GM12878 (cell line): ENCODE measurements at regions not wholly inside any gene's neighbourhood (a gene's known extent, or its start where the extent isn't known, plus 50 kb on each side); places are given as distances from the start of the nearest gene placed in this dataset.

Experiments
- ATAC-seq: fragments of 200-7000 bp; cut with Tn5 transposase; 3 replicates; pipeline ENCODE4 v1.9.1; 2020; ENCODE audit warnings: mild to moderate bottlenecking, moderate library complexity
- BruUV-seq: library from RNA; stranded (reverse); fragments of 400-500 nt; replicated peaks from 2 replicates; lab custom pipeline; 2021; lab: Mats Ljungman, UMichigan
- CTCF ChIA-PET: fragments of 300-600 bp; sonication (Branson Sonifier 250); formaldehyde crosslinking; extraction: SDS; loops from one replicate; lab custom pipeline; 2021; ENCODE audit warnings: inconsistent platforms; lab: Yijun Ruan, JAX
- POLR2A ChIA-PET: fragments of 350-600 bp; formaldehyde crosslinking; extraction: SDS; loops from one replicate; lab custom pipeline; 2021; ENCODE audit warnings: inconsistent platforms; lab: Charles Lee
- RAD21 ChIA-PET: fragments of 300-600 bp; sonication (Branson Sonifier 250); formaldehyde crosslinking; loops from one replicate; lab custom pipeline; 2023; ENCODE audit warnings: antibody characterized with exemption; ENCODE audit not compliant: unreplicated experiment; lab: Charles Lee
- SMC1A ChIA-PET: fragments of 300-600 bp; sonication (Branson Sonifier 250); formaldehyde crosslinking; loops from one replicate; lab custom pipeline; 2023; ENCODE audit not compliant: unreplicated experiment, uncharacterized antibody; lab: Charles Lee
- DNase-seq: peaks from one replicate; pipeline ENCODE4 v3.0.0-alpha.2; 2011; ENCODE audit warnings: low read depth, low spot score
- FAIRE-seq: peaks from 3 replicates; lab custom pipeline; 2011; peaks lifted over from hg19 to GRCh38; lab: Jason Lieb, UNC
- H2AFZ ChIP-seq: 2 replicates; pipeline ENCODE4 v1.6.0; 2011; ENCODE audit warnings: low read depth, low read length, control low read depth; ENCODE audit not compliant: control insufficient read depth
- H3K27ac ChIP-seq: 2 replicates; pipeline ENCODE4 v1.5.1; 2011; ENCODE audit warnings: control low read depth; ENCODE audit not compliant: control insufficient read depth, insufficient read depth
- H3K27me3 ChIP-seq, 2 experiments: replicated peaks in 1 of 2; 2 replicates each; pipeline versions ENCODE4 v1.6.0 to v1.6.1; 2011; ENCODE audit warnings: low read length in 1 of 2; ENCODE audit not compliant: control insufficient read depth in 2 of 2, insufficient read depth in 2 of 2
- H3K36me3 ChIP-seq, 2 experiments: 2 replicates each; pipeline ENCODE4 v1.5.1; 2011; ENCODE audit warnings: low read length in 1 of 2; ENCODE audit not compliant: control insufficient read depth in 2 of 2, insufficient read depth in 2 of 2
- H3K4me1 ChIP-seq: 2 replicates; pipeline ENCODE4 v1.6.1; 2011; ENCODE audit warnings: mild to moderate bottlenecking, low read length, moderate library complexity, mixed read lengths; ENCODE audit not compliant: control insufficient read depth, insufficient read depth
- H3K4me2 ChIP-seq: 2 replicates; pipeline ENCODE4 v1.6.0; 2011; ENCODE audit warnings: control low read depth; ENCODE audit not compliant: control insufficient read depth, insufficient read depth
- H3K4me3 ChIP-seq: fragments of 200-600 bp; sonication (generic); 2 replicates; pipeline ENCODE4 v1.5.1; 2016
- H3K79me2 ChIP-seq: 2 replicates; pipeline ENCODE4 v1.6.0; 2011; ENCODE audit warnings: low read length; ENCODE audit not compliant: control insufficient read depth, insufficient read depth
- H3K9ac ChIP-seq: 2 replicates; pipeline ENCODE4 v1.8.0; 2011; ENCODE audit warnings: low read length, control low read depth, mixed read lengths; ENCODE audit not compliant: control insufficient read depth, insufficient read depth
- H3K9me3 ChIP-seq: replicated peaks from 3 replicates; pipeline ENCODE4 v1.5.1; 2011; ENCODE audit warnings: mild to moderate bottlenecking, low read length; ENCODE audit not compliant: control insufficient read depth, insufficient read depth
- H4K20me1 ChIP-seq: 2 replicates; pipeline ENCODE4 v1.6.0; 2011; ENCODE audit not compliant: control insufficient read depth, insufficient read depth
- BCLAF1 ChIP-seq: fragments of 450-650 bp; IDR thresholded peaks from 2 replicates; pipeline ENCODE4 v1.6.1; 2017; ENCODE audit warnings: antibody characterized with exemption, mild to moderate bottlenecking, moderate library complexity
- CBX3 ChIP-seq: fragments of 200-600 bp; sonication (generic); IDR thresholded peaks from 2 replicates; pipeline ENCODE4 v1.6.1; 2016; ENCODE audit warnings: low read depth, borderline replicate concordance
- CREM ChIP-seq: IDR thresholded peaks from 2 replicates; pipeline ENCODE4 v1.6.1; 2014; ENCODE audit warnings: antibody characterized with exemption, low read depth
- FOS ChIP-seq: IDR thresholded peaks from 3 replicates; pipeline ENCODE4 v1.6.1; 2011; ENCODE audit warnings: borderline replicate concordance; ENCODE audit not compliant: insufficient read length; ENCODE audit errors: extremely low read depth
- GATAD2B ChIP-seq: fragments of 450-650 bp; conservative IDR thresholded peaks from 2 replicates; pipeline ENCODE4 v1.6.1; 2017; ENCODE audit warnings: low read depth, mild to moderate bottlenecking, moderate library complexity
- LARP7 ChIP-seq: fragments of 450-650 bp; IDR thresholded peaks from 2 replicates; pipeline ENCODE4 v1.6.1; 2017; ENCODE audit warnings: mild to moderate bottlenecking
- MEF2A ChIP-seq: IDR thresholded peaks from 2 replicates; pipeline ENCODE4 v1.6.1; 2011; ENCODE audit warnings: low read depth, mild to moderate bottlenecking, low read length, moderate library complexity; ENCODE audit not compliant: insufficient read depth
- MEF2B ChIP-seq: fragments of 450-650 bp; IDR thresholded peaks from 2 replicates; pipeline ENCODE4 v1.6.1; 2018; ENCODE audit warnings: mild to moderate bottlenecking, moderate library complexity; ENCODE audit not compliant: partially characterized antibody, poor library complexity, severe bottlenecking
- NFYA ChIP-seq: IDR thresholded peaks from 2 replicates; pipeline ENCODE4 v1.6.1; 2011; ENCODE audit warnings: low read depth, mild to moderate bottlenecking, low read length, improper control_type of control experiment, borderline replicate concordance
- REST ChIP-seq: IDR thresholded peaks from 2 replicates; pipeline ENCODE4 v1.6.1; 2012; ENCODE audit warnings: mild to moderate bottlenecking, low read depth, low read length
- SIN3A ChIP-seq: IDR thresholded peaks from 2 replicates; pipeline ENCODE4 v1.6.1; 2012; ENCODE audit warnings: low read depth, low read length, improper control_type of control experiment
- ZNF622 ChIP-seq: fragments of 450-650 bp; IDR thresholded peaks from 2 replicates; pipeline ENCODE4 v1.6.1; 2017; ENCODE audit warnings: mild to moderate bottlenecking, inconsistent platforms
- in situ Hi-C: fragments of 300-500 bp; cut with MboI; formaldehyde crosslinking; loops from 9 replicates; pipeline ENCODE4 v1.14.3; 2018; ENCODE audit warnings: mixed read lengths
- intact Hi-C: fragments of 100-400 bp; cut with micrococcal nuclease; formaldehyde crosslinking; loops from one replicate; pipeline ENCODE4 v1.14.2; 2022; ENCODE audit not compliant: unreplicated experiment
- TF ChIP-seq, protein P1 (sequence below): fragments of 450-650 bp; IDR thresholded peaks from 2 replicates; pipeline ENCODE4 v1.6.1; 2017; ENCODE audit warnings: mild to moderate bottlenecking, low read depth, inconsistent platforms; ENCODE audit not compliant: poor library complexity, severe bottlenecking
- TF ChIP-seq, protein P2 (sequence below): fragments of 450-650 bp; IDR thresholded peaks from 2 replicates; pipeline ENCODE4 v1.6.1; 2016; ENCODE audit warnings: mild to moderate bottlenecking
- TF ChIP-seq, protein P3 (sequence below): IDR thresholded peaks from 2 replicates; pipeline ENCODE4 v1.6.1; 2012; ENCODE audit warnings: low read depth, low read length, improper control_type of control experiment

GRCh38 chr5:105970919-105971318 is 1699.8 kb downstream of the EFNA5 start:
- no TSS peak for BruUV-seq
- no peaks in the 10 kb centered on the region for H3K27me3 ChIP-seq
- H3K79me2 ChIP-seq: no peaks in the 10 kb centered on the region
- ATAC-seq (no peak), DNase-seq (no peak), FAIRE-seq (no peak)
- H4K20me1 ChIP-seq: no peaks in the 10 kb centered on the region
- in situ Hi-C loops (no loop called here), intact Hi-C loops (no loop called here)
- H3K4me1 ChIP-seq: no peaks in the 10 kb centered on the region
- POLR2A ChIA-PET: no interaction called here
- no peak overlapping the region for H3K9ac ChIP-seq
- SMC1A ChIA-PET: no interaction called here
- TF ChIP-seq NFYA (no peak), MEF2B (no peak), SIN3A (no peak), FOS (no peak), ZNF622 (no peak), GATAD2B (no peak), REST (no peak), MEF2A (no peak), LARP7 (no peak), CBX3 (no peak), CREM (no peak), BCLAF1 (no peak)
- TF ChIP-seq, protein P1, sequence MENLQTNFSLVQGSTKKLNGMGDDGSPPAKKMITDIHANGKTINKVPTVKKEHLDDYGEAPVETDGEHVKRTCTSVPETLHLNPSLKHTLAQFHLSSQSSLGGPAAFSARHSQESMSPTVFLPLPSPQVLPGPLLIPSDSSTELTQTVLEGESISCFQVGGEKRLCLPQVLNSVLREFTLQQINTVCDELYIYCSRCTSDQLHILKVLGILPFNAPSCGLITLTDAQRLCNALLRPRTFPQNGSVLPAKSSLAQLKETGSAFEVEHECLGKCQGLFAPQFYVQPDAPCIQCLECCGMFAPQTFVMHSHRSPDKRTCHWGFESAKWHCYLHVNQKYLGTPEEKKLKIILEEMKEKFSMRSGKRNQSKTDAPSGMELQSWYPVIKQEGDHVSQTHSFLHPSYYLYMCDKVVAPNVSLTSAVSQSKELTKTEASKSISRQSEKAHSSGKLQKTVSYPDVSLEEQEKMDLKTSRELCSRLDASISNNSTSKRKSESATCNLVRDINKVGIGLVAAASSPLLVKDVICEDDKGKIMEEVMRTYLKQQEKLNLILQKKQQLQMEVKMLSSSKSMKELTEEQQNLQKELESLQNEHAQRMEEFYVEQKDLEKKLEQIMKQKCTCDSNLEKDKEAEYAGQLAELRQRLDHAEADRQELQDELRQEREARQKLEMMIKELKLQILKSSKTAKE: no peak
- TF ChIP-seq, protein P2, sequence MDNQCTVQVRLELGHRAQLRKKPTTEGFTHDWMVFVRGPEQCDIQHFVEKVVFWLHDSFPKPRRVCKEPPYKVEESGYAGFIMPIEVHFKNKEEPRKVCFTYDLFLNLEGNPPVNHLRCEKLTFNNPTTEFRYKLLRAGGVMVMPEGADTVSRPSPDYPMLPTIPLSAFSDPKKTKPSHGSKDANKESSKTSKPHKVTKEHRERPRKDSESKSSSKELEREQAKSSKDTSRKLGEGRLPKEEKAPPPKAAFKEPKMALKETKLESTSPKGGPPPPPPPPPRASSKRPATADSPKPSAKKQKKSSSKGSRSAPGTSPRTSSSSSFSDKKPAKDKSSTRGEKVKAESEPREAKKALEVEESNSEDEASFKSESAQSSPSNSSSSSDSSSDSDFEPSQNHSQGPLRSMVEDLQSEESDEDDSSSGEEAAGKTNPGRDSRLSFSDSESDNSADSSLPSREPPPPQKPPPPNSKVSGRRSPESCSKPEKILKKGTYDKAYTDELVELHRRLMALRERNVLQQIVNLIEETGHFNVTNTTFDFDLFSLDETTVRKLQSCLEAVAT: no peak
- TF ChIP-seq, protein P3, sequence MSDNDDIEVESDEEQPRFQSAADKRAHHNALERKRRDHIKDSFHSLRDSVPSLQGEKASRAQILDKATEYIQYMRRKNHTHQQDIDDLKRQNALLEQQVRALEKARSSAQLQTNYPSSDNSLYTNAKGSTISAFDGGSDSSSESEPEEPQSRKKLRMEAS: no peak
- RAD21 ChIA-PET: no interaction called here
- H3K9me3 ChIP-seq: no peaks in the 10 kb centered on the region
- no peak overlapping the region for H3K4me3 ChIP-seq
- no peak overlapping the region for H3K4me2 ChIP-seq
- no peaks in the 10 kb centered on the region for H3K36me3 ChIP-seq
- H2AFZ ChIP-seq: no peak overlapping the region
- CTCF ChIA-PET: no interaction called here
- H3K27ac ChIP-seq: no peak overlapping the region
